ENCODE measurements at regions not wholly inside any gene's neighbourhood (a gene's known extent, or its start where the extent isn't known, plus 50 kb on each side); places are given as distances from the start of the nearest gene placed in this dataset.
"Not testable (repeated sequence)": the region's sequence is repeated elsewhere in the genome, so short reads cannot be mapped to it uniquely, and the experiment has no call there.

- DNase-seq, result no peak
These were observed 132.9 kb upstream of the LRIG1 start for GRCh38 chr3:66633402-66634381.

GRCh38 chr3:66638717-66639116, 137.9 kb upstream of the LRIG1 start:
- DNase-seq, result no peak

- no peak for DNase-seq
These were observed 139.1 kb upstream of the LRIG1 start for GRCh38 chr3:66639809-66640356.

- no peak for DNase-seq
These were observed 141.2 kb upstream of the LRIG1 start for GRCh38 chr3:66642019-66642418.

- DNase-seq, result no peak
These were observed 141.7 kb upstream of the LRIG1 start for GRCh38 chr3:66642484-66642883.

- DNase-seq, result no peak
These were observed 143.7 kb upstream of the LRIG1 start for GRCh38 chr3:66644549-66644948.

- no peak for DNase-seq
These were observed 148.2 kb upstream of the LRIG1 start for GRCh38 chr3:66648975-66649374.

- not testable (repeated sequence) for DNase-seq
These were observed 150.7 kb upstream of the LRIG1 start for GRCh38 chr3:66651520-66651919.

- DNase-seq, result not testable (repeated sequence)
These were observed 151.3 kb upstream of the LRIG1 start for GRCh38 chr3:66652100-66652499.

GRCh38 chr3:66655044-66655443, 154.2 kb upstream of the LRIG1 start:
- no peak for DNase-seq

- DNase-seq, result no peak
These were observed 154.8 kb upstream of the LRIG1 start for GRCh38 chr3:66655671-66656070.

- no peak for DNase-seq
These were observed 155.8 kb upstream of the LRIG1 start for GRCh38 chr3:66656609-66657008.

- no peak for DNase-seq
These were observed 158.2 kb upstream of the LRIG1 start for GRCh38 chr3:66659056-66659455.

GRCh38 chr3:66661628-66662027, 160.8 kb upstream of the LRIG1 start:
- no peak for DNase-seq

GRCh38 chr3:66662894-66663293, 162.1 kb upstream of the LRIG1 start:
- DNase-seq, result no peak

GRCh38 chr3:66665021-66665695, 164.3 kb upstream of the LRIG1 start:
- no peak for DNase-seq

- DNase-seq, result no peak
These were observed 165.5 kb upstream of the LRIG1 start for GRCh38 chr3:66666362-66666761.

GRCh38 chr3:66667263-66667662, 166.4 kb upstream of the LRIG1 start:
- DNase-seq, result no peak

- DNase-seq, result no peak
These were observed 170.5 kb upstream of the LRIG1 start for GRCh38 chr3:66671291-66671690.

- no peak for DNase-seq
These were observed 172.0 kb upstream of the LRIG1 start for GRCh38 chr3:66672830-66673229.

- DNase-seq, result no peak
These were observed 172.5 kb upstream of the LRIG1 start for GRCh38 chr3:66673293-66673692.

GRCh38 chr3:66675366-66675765, 174.5 kb upstream of the LRIG1 start:
- no peak for DNase-seq

GRCh38 chr3:66692042-66692765, 191.4 kb upstream of the LRIG1 start:
- DNase-seq, result no peak
